SKM-1 (cell line): ENCODE measurements at regions not wholly inside any gene's neighbourhood (a gene's known extent, or its start where the extent isn't known, plus 50 kb on each side); places are given as distances from the start of the nearest gene placed in this dataset.

Experiments
- DNase-seq: peaks from one replicate; lab custom pipeline; 2025; ENCODE audit not compliant: unreplicated experiment; lab: John Stamatoyannopoulos, UW

GRCh38 chr5:82765765-82766164 lies 311.4 kb downstream of the TMEM167A start:
- DNase-seq = no peak

DNA sequence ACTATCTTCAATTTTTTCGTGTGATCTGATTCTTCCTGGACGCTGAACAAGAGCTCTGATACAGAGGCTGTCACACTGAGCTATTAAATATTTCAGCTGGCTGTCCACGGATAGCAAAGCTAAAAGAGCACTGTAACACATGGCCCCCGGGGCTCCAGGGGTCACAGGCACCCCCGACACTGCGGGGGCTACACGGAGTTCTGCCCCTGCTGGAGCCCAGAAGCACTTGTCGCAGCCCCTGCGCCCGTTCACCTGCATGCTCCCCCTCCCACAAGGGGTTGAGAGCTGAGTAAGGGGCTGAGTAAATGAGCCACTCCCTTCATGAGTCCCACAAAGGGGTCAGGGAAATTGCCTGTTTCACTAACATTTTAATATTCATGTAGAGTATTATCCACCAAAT lies 316.3 kb downstream of the TMEM167A start:
- no peak for DNase-seq

DNA sequence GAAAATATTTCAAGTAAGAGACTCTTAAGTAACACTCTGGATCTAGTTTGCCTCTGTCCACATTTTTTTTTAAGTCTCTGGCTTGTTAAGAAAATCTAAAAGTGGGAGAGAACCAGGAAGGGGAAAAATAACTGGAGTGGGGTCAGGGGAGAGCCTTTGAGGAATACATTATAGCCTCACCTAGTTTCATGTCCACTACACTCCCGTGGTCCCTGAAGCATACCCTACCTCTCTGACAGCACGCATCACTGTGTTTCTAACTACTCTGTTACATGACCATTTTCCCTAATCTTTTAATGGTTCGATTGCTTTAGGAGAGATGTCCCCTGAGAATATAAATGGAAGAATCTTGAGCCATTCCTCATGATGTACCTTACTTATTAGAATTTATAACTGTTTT lies 318.3 kb downstream of the TMEM167A start:
- no peak for DNase-seq

DNA sequence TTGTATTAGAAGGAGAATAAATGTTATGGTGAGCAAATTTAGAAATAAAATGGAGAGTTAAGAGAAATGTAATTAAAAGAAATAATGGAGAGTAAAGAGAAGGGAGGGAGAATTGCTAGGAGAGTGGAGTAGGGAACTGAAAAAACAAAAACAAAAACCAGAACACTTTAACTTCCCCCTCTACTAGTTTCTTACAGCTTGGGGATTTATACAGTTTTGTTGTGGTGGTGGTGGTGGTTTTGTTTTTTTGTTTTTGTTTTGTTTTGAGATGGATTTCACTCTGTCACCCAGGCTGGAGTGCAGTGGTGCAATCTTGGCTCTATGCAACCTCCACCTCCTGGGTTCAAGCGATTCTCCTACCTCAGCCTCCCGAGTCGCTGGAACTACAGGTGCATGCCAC lies 322.4 kb downstream of the TMEM167A start:
- no peak for DNase-seq

GRCh38 chr5:82754036-82754746 lies 323.0 kb downstream of the TMEM167A start:
- no peak for DNase-seq

GRCh38 chr5:82753374-82753773 lies 323.8 kb downstream of the TMEM167A start:
- no peak for DNase-seq

DNA sequence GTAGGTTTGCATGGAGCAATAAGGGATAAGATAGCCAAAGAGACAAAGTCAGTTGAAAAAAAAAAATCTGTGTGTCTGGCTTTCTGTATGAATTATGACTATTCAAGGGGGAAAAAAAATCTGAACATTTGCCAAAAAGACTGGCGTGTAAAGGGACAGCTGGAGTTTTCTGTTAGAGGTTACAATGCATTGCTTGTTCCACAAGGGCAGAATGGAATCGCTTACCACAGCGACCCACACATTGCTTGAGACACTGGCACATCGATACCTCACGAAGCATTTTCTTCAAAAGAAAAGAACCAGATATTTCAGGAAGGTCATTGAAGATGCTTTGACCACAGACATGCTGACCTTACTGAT lies 327.8 kb downstream of the TMEM167A start:
- no peak for DNase-seq

GRCh38 chr5:82748688-82749460 lies 328.3 kb downstream of the TMEM167A start:
- no peak for DNase-seq

- no peak for DNase-seq
Observed at GRCh38 chr5:82747986-82748385, 329.2 kb downstream of the TMEM167A start.

DNA sequence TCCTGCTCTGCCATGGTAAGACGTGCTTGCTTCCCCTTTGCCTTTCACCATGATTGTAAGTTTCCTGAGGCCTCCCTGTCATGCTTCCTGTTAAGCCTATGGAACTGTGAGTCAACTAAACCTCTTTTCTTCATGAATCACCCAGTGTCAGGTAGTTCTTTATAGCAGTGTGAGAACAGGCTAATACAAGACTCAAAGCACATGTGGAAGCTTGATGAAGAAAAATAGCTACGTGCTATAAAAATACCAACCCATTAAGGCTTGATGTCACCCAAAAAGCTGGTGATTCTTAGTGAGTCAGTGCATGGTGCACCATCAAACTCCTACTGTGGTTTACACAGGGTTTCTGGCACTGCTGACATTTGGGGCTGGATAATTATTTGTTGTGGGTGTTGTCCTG lies 332.2 kb downstream of the TMEM167A start:
- DNase-seq = no peak

- no peak for DNase-seq
Observed at GRCh38 chr5:82738681-82739269, 338.4 kb downstream of the TMEM167A start.

DNA sequence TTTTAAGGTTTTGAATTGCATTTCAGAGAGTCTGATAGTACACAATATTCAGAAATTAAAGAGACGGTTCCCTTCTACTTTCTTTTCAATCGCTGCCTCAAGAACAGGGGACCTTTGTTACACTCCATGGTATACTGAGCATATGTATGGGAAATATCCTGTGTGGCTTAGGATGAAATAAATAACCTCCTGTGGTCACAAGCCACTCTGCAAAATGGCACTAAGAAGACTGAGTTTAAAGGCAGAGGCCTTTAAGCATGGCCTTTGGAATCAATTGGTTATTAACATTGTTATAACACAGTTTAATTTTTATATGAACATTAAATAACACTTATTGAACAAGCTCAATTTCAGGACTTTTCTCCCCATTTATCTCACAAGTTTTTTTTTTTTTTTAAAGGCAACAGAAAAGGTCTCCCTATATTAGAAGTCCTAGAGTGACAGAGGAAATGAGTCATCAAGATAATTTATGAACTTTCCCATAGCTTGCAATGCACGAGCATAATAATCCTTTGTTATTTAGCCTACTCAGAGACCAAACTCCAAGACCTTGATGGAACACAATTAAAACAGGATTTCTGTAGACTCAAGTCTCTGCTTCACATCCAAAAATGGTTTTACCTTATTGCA lies 341.9 kb downstream of the TMEM167A start:
- DNase-seq = no peak

- no peak for DNase-seq
Observed at GRCh38 chr5:82734347-82734746, 342.8 kb downstream of the TMEM167A start.

- DNase-seq = no peak
Observed at GRCh38 chr5:82730913-82731312, 346.3 kb downstream of the TMEM167A start.

- DNase-seq = no peak
Observed at GRCh38 chr5:82728926-82729702, 348.1 kb downstream of the TMEM167A start.

DNA sequence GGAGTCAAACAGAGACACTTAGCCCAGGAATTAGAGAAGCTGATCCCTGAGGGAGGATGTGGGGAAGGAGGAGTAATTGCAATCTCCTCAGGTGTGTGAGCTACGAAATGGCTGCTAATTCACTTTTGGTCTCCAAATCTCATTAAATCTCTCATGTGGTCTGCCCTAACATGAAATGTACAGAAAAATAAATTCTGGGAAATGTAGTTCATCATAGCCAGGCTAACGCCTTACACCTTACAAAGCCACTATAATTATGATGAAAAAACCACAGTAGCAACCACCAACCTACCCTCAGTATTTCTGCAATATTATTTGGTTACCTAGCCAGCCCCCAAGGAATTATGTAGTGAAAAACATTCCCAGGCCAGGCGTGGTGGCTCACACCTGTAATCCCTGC lies 354.0 kb downstream of the TMEM167A start:
- no peak for DNase-seq

DNA sequence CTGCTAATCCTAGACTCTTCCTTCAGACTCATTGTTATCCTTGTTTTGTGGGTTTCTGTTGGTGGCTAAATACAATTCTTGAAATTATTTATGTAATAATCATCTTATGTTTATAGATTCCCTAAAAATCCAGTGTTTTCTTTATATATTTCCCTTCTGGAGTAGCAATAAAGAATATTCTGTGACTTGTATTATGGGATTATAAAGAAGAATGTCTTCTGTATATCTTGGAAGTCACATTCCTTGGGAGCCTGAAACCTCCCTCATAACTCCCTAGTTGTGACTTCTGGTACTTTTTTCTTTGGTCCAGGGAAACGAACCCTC lies 356.1 kb downstream of the TMEM167A start:
- DNase-seq = no peak

GRCh38 chr5:82720213-82721086 lies 356.7 kb downstream of the TMEM167A start:
- DNase-seq = no peak

DNA sequence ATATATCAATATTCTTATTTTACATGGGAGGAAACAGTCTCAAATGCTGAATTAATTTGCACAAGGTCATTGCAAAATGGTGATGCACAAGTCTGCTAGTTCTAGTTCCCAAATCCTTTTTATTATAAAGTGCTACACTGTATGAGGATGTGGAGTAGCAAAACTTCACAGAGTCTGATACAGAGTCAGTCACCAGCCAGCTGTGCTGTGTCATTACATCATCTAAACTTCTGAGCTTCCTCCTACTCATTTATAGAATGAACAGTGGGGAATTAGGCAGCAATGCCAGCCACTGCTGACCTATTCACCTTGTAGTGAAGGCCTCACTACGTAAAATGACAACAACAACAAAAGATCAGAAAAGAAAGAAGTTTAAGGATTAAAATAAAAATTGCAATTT lies 357.8 kb downstream of the TMEM167A start:
- DNase-seq = no peak

GRCh38 chr5:82717738-82718137 lies 359.5 kb downstream of the TMEM167A start:
- no peak for DNase-seq
